ENCODE measurements at regions not wholly inside any gene's neighbourhood (a gene's known extent, or its start where the extent isn't known, plus 50 kb on each side); places are given as distances from the start of the nearest gene placed in this dataset.

- DNase-seq (ENCODE audit: low read depth in 2 of 2), result no peak
Observed at GRCh38 chr13:39858794-39859193, 203.3 kb downstream of the COG6 start.

DNA sequence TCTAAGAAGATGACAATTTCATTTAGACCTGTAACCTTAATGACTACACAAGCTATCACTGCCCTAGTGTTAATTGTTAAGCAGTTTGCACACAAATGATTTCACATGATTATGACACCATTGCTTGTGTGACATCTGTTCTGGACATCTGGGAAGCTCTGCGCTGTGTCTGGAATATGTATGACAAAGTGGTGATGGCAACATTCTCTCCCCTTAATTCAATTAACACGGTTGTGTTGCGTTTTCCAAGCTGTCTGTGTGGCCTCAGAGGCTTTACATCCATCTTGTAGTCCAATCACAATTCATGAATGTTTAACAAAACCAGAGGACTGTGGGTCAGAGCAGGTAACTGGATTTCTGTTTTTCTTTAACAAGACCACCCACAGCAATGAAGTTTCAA is 204.4 kb downstream of the COG6 start:
- no peak for DNase-seq (ENCODE audit: low read depth in 2 of 2)

DNA sequence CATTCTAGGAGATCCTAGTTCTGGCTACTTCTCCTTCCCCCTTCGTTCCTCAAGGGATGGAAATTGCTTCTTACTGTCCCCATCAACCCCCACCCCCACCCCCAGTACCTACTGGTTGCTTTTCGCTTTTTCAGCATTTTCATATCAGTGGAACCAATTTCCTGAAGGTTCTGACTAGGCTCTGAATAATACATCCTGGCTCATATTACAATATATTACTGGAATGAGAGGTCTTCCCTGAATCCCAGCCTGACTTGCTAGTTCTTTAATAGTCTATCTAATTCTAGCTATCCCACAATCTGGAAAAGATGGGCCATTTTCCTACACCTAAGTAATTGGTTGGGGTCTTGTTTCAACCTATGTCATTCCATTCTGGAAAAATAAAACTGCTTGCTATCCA is 207.4 kb downstream of the COG6 start:
- DNase-seq (ENCODE audit: low read depth in 2 of 2), result no peak

- no peak for DNase-seq (ENCODE audit: low read depth in 2 of 2)
Observed at GRCh38 chr13:39864221-39864620, 208.8 kb downstream of the COG6 start.

- DNase-seq (ENCODE audit: low read depth in 2 of 2), result no peak
Observed at GRCh38 chr13:39866722-39867121, 211.3 kb downstream of the COG6 start.

DNA sequence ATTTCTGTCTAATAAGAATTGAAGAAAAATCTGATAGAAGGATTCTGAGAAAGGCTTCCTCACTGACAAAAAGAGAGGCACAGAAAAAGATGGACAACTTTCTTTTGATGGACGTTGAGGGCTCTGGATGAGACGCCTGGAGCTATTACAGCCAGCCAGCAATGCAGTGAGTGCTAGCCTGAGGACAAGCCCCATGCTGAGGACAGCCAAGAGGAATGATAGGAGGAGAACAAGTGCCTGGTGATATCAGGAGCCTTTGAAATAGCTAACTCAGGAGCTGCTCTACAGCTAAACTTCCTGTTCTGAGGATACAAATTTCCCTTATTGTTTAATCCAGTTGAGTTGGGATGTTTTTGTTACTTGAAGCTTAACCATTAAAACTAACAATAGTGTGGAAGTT is 212.3 kb downstream of the COG6 start:
- DNase-seq (ENCODE audit: low read depth in 2 of 2), result no peak

DNA sequence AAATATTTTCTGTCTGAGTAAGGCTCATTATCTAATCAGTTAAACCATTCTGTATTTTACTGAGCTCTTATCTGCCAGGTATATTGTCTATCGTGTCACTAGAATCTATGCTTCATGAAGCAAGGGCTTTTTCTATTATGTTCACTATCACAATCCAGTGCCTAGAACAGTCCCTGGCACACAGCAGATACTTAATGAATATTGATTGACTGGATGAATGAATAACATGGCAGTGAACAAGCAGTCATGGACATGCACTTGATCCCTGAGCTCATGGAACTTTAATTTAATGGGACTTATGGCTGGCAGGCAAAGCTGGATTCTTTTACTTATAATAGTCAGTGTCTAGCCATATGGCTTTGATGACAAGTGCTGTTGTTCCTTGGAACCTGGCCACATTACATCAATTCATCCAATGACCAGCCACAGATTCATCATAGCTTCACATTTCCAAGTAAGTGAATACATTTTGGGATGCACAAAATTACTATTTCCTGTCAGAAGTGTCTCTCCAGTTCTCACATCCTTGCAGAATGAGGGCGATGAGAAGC is 214.8 kb downstream of the COG6 start:
- DNase-seq (ENCODE audit: low read depth in 2 of 2), result no peak

GRCh38 chr13:39874331-39875053 is 219.0 kb downstream of the COG6 start:
- no peak for DNase-seq (ENCODE audit: low read depth in 2 of 2)

GRCh38 chr13:39875111-39875987 is 219.9 kb downstream of the COG6 start:
- no peak for DNase-seq (ENCODE audit: low read depth in 2 of 2)

GRCh38 chr13:39876258-39876657 is 220.8 kb downstream of the COG6 start:
- DNase-seq (ENCODE audit: low read depth in 2 of 2), result no peak

- no peak for DNase-seq (ENCODE audit: low read depth in 2 of 2)
Observed at GRCh38 chr13:39877134-39877533, 221.7 kb downstream of the COG6 start.

GRCh38 chr13:39879286-39880035 is 224.0 kb downstream of the COG6 start:
- DNase-seq (ENCODE audit: low read depth in 2 of 2), result no peak

- DNase-seq (ENCODE audit: low read depth in 2 of 2), result no peak
Observed at GRCh38 chr13:39881383-39881782, 225.9 kb downstream of the COG6 start.

- DNase-seq (ENCODE audit: low read depth in 2 of 2), result no peak
Observed at GRCh38 chr13:39881887-39882286, 226.4 kb downstream of the COG6 start.

GRCh38 chr13:39884166-39884565 is 228.7 kb downstream of the COG6 start:
- no peak for DNase-seq (ENCODE audit: low read depth in 2 of 2)

DNA sequence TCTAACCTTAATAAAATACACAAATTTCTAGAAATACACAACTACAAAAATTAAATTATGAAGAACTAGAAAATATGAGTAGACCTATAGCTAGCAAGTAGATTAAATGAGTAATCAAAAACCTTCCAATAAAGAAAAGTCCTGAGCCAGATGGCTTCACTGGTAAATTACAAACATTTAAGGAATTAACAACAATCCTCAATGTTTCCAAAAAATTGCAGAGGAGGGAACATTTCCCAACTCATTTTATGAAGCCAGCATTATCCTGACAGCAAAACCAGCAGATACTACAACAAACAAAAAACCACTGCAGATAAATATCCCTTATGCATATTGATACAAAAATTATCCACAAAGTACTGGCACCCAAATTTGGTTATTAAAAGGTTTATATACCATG is 230.9 kb downstream of the COG6 start:
- DNase-seq (ENCODE audit: low read depth in 2 of 2), result no peak

DNA sequence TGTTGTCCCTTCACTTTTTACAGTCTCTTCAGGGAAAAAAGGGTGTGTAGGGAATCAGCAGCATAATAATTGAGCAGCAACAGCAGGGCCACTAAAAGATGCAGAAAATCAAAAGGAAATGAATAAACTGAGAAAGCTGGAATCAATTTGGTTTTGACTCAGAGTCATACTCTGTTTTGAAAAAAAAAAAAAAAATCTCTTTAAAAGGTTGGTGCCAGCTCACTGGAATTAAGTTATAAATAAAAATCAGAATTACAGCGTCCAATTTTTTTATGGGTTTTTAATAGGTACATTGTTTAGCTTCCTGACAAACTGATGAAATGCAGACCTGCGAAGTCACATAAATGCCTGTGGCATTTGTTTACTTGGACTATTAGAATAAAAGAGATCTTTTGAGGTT is 231.9 kb downstream of the COG6 start:
- no peak for DNase-seq (ENCODE audit: low read depth in 2 of 2)

DNA sequence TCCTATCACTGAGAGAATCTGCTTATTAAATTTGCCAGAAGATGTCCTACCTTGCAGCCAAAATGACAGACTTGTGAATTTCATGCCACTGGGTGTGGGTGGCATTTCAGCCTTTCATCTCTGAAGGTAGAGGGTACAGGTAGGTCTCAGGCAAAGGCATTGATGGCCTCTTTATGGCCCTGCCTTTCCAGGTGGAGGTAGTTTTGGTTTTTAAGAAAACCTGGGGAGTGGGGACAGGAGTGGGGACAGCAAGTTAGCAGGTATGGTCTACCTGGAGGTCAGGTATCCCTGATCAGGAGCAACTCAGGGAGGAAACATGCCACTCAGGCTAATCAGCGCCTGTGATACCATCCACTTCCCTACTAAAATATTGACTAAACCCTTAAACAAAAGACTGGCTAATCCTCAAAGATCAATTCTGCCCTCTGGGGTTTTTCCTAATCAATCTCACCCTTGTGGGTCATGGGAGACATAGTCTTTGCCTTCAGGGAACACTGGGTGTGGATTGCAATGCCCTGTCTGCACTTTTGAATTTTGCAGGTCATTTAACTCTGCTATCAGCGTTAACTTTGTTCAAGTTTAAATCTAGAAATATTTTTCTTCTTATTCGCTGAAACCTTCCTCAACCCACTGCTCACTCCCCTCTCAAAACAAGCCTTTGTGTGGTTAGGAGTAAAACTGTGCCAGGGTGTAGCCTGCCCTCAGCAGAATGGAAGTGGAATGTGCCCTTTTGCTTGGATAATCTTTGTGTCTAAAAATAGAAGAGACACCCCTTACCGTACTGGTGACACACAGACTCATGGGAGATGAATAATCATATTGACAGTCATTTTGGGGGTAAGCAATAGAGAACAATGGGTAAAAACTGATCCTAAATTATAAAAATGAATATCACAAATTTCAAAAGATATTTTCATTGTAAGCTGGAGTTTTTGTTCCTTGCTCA is 233.7 kb downstream of the COG6 start:
- no peak for DNase-seq (ENCODE audit: low read depth in 2 of 2)

DNA sequence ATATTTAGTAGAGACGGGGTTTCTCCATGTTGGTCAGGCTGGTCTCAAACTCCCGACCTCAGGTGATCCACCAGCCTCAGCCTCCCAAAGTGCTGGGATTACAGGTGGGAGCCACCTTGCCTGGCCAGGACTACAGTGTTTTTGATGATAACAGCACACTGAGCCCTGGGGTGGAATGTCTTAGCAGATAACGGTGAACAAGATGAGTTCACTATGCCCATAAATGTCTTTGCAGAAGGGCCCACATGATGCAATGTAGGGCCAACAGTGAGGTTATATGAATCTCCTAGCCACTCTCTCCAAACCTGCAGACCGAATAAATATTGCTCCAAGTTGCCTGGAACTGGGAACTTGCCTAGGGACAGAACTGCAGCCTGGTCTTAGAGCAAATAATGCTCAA is 235.1 kb downstream of the COG6 start:
- DNase-seq (ENCODE audit: low read depth in 2 of 2), result no peak

DNA sequence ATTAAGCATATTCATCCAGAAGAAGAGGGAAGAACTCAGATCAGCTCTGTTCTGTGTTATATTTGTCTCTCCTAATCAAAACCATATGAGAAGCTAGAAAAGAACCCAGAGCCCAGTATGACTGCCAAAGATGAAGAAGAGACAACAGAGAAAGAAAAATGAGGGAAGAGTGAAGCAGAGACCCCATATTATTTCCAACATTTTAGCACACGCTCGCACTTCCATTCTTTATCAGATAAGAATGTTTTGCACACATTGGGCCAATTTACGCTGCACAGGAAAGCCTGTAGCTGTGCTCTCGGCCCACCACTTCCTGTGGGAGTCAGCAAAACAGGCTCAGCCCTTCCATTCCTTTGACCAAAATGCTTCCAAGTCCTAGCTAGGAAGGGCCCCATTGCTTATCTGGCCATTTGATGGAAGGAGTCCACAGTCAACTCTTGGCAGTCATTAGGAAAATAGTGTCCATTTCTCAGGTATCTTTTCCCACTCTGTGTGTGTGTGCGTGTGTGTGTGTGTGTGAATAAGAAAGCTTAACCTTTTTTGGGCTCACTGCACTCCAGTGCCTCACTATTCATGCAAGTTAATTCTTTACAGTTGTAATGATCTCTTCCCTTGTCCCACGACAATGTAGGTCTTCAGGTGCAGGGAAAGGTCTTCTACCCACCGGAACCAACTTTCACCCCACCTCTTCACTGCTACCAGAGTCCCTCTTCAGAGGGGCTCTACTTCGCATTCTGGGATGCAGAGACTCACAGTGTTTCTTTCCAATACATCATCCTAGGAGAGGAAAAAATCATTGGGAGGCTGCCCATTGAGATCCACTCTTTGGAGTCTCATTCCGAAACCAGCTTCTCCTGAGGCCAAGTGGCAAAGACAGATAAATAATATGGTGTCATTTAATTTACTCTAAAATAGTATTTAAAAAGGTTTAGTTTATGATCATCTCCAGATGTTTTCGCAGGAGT is 237.5 kb downstream of the COG6 start:
- no peak for DNase-seq (ENCODE audit: low read depth in 2 of 2)

Data from stimulated activated CD8-positive, alpha-beta memory T cell treated with anti-CD3 and anti-CD28 coated beads, Interleukin-7, amount 100 ng/mL, for 4 hours (primary cell).